Upper lobe of right lung (tissue), 1 donor: ENCODE measurements at regions not wholly inside any gene's neighbourhood (a gene's known extent, or its start where the extent isn't known, plus 50 kb on each side); places are given as distances from the start of the nearest gene placed in this dataset.

Experiments used
- ATAC-seq: fragments of 200-7000 bp; cut with Tn5 transposase; one replicate; pipeline ENCODE4 v1.9.1; 2020; ENCODE audit warnings: mild to moderate bottlenecking, moderate library complexity
- DNase-seq: peaks from one replicate; pipeline ENCODE4 v3.0.0-alpha.2; 2020
- H3K27ac ChIP-seq: fragments of 200-600 bp; one replicate; pipeline ENCODE4 v1.8.0; 2022
- H3K27me3 ChIP-seq: fragments of 200-600 bp; one replicate; pipeline ENCODE4 v1.8.0; 2022; ENCODE audit warnings: mild to moderate bottlenecking
- H3K36me3 ChIP-seq: fragments of 200-600 bp; one replicate; pipeline ENCODE4 v1.8.0; 2022
- H3K4me1 ChIP-seq: fragments of 200-600 bp; one replicate; pipeline ENCODE4 v1.8.0; 2022
- H3K4me3 ChIP-seq: fragments of 200-600 bp; one replicate; pipeline ENCODE4 v1.8.0; 2022; ENCODE audit warnings: mild to moderate bottlenecking
- H3K9me3 ChIP-seq: fragments of 200-600 bp; one replicate; pipeline ENCODE4 v1.8.0; 2022
- CTCF ChIP-seq: fragments of 200-600 bp; IDR thresholded peaks from one replicate; pipeline ENCODE4 v1.8.0; 2022; ENCODE audit warnings: antibody characterized with exemption
- intact Hi-C: fragments of 100-400 bp; cut with DNase I; formaldehyde crosslinking; loops from one replicate; pipeline ENCODE4 v1.11.0; 2022
- donor health status: DM: no; HTN: yes; CAD: no; lungs with severe emphysema.

GRCh38 chr2:163171786-163172530, 333.4 kb upstream of the KCNH7 start:
- Histone ChIP-seq H3K4me1 (no peaks in the 10 kb centered on the region), H3K27me3 (no peaks in the 10 kb centered on the region), H3K27ac (no peak overlapping the region), H3K36me3 (no peaks in the 10 kb centered on the region), H3K9me3 (no peaks in the 10 kb centered on the region), H3K4me3 (no peak overlapping the region)
- no peak for TF ChIP-seq CTCF
- ATAC-seq (no peak), DNase-seq (no peak)
- intact Hi-C loops: no loop called here

- no peak for TF ChIP-seq CTCF
- intact Hi-C loops: no loop called here
- DNase-seq (no peak), ATAC-seq (no peak)
- H3K27me3 ChIP-seq: no peaks in the 10 kb centered on the region
- H3K27ac ChIP-seq: no peak overlapping the region
- no peaks in the 10 kb centered on the region for H3K36me3 ChIP-seq
- no peaks in the 10 kb centered on the region for H3K4me1 ChIP-seq
- no peaks in the 10 kb centered on the region for H3K9me3 ChIP-seq
- H3K4me3 ChIP-seq: no peak overlapping the region
These were observed 319.4 kb upstream of the KCNH7 start for GRCh38 chr2:163157891-163158496.

GRCh38 chr2:163157411-163157810, 318.8 kb upstream of the KCNH7 start:
- no peaks in the 10 kb centered on the region for H3K36me3 ChIP-seq
- H3K4me3 ChIP-seq: no peak overlapping the region
- H3K27me3 ChIP-seq: no peaks in the 10 kb centered on the region
- DNase-seq (no peak), ATAC-seq (no peak)
- no peak for TF ChIP-seq CTCF
- no peaks in the 10 kb centered on the region for H3K9me3 ChIP-seq
- intact Hi-C loops: no loop called here
- H3K27ac ChIP-seq: no peak overlapping the region
- no peaks in the 10 kb centered on the region for H3K4me1 ChIP-seq

- no peaks in the 10 kb centered on the region for H3K27me3 ChIP-seq
- DNase-seq: no peak
- no peaks in the 10 kb centered on the region for H3K4me1 ChIP-seq
- TF ChIP-seq CTCF: no peak
- H3K9me3 ChIP-seq: no peaks in the 10 kb centered on the region
- H3K36me3 ChIP-seq: no peaks in the 10 kb centered on the region
- no peak overlapping the region for H3K4me3 ChIP-seq
- intact Hi-C loops: no loop called here
- no peak for ATAC-seq
- H3K27ac ChIP-seq: no peak overlapping the region
These were observed 317.4 kb upstream of the KCNH7 start for GRCh38 chr2:163155925-163156324.

GRCh38 chr2:163155279-163155883, 316.8 kb upstream of the KCNH7 start:
- Histone ChIP-seq H3K36me3 (no peaks in the 10 kb centered on the region), H3K9me3 (no peaks in the 10 kb centered on the region), H3K27me3 (no peaks in the 10 kb centered on the region), H3K27ac (no peak overlapping the region), H3K4me1 (no peaks in the 10 kb centered on the region), H3K4me3 (no peak overlapping the region)
- TF ChIP-seq CTCF: peak; percentile 52
- no peak for DNase-seq
- intact Hi-C loops: no loop called here
- ATAC-seq: peak; percentile 70
